ENCODE measurements at regions not wholly inside any gene's neighbourhood (a gene's known extent, or its start where the extent isn't known, plus 50 kb on each side); places are given as distances from the start of the nearest gene placed in this dataset.

GRCh38 chr4:187354740-187355139, 631.1 kb upstream of the FAT1 start:
- Histone ChIP-seq H3K4me2 (no peak overlapping the region), H3K4me1 (ENCODE audit: insufficient read depth) (no peaks in the 10 kb centered on the region), H3K4me3 (no peak overlapping the region), H3K27ac (no peak overlapping the region), H3K36me3 (replicated peaks; ENCODE audit: insufficient read depth, low read depth) (no peaks in the 10 kb centered on the region), H4K20me1 (ENCODE audit: insufficient read depth, poor library complexity, severe bottlenecking) (no peaks in the 10 kb centered on the region), H3K27me3 (no peaks in the 10 kb centered on the region), H2AFZ (no peak overlapping the region), H3K9me2 (replicated peaks; ENCODE audit: insufficient read depth) (no peaks in the 10 kb centered on the region), H3K9me3 (ENCODE audit: low read depth) (no peaks in the 10 kb centered on the region), H3K79me2 (no peaks in the 10 kb centered on the region)
- no peak for TF ChIP-seq EZH2phosphoT487 (IDR thresholded peaks at IDR 0.05; ENCODE audit: low read depth, severe bottlenecking, unreplicated experiment)
- TF ChIP-seq EZH2 (IDR thresholded peaks at IDR 0.05; ENCODE audit: borderline replicate concordance), result no peak
- no peak for TF ChIP-seq CTCF (IDR thresholded peaks at IDR 0.05; ENCODE audit: poor library complexity)
- DNase-seq (ENCODE audit: low spot score), result no peak
- WGBS (ENCODE audit: low lambda C conversion rate, missing lambda C conversion rate), result 72% methylated on average over 3 of the region's 3 CpGs

GRCh38 chr4:187357045-187357643, 633.5 kb upstream of the FAT1 start:
- Histone ChIP-seq H3K36me3 (replicated peaks; ENCODE audit: insufficient read depth, low read depth) (no peaks in the 10 kb centered on the region), H3K4me2 (no peak overlapping the region), H3K27ac (no peak overlapping the region), H3K27me3 (no peaks in the 10 kb centered on the region), H3K79me2 (no peaks in the 10 kb centered on the region), H3K4me1 (ENCODE audit: insufficient read depth) (no peaks in the 10 kb centered on the region), H3K9me2 (replicated peaks; ENCODE audit: insufficient read depth) (no peaks in the 10 kb centered on the region), H2AFZ (no peak overlapping the region), H4K20me1 (ENCODE audit: insufficient read depth, poor library complexity, severe bottlenecking) (no peaks in the 10 kb centered on the region), H3K4me3 (no peak overlapping the region), H3K9me3 (ENCODE audit: low read depth) (no peaks in the 10 kb centered on the region)
- no peak for DNase-seq (ENCODE audit: low spot score)
- no peak for TF ChIP-seq EZH2phosphoT487 (IDR thresholded peaks at IDR 0.05; ENCODE audit: low read depth, severe bottlenecking, unreplicated experiment)
- TF ChIP-seq CTCF (IDR thresholded peaks at IDR 0.05; ENCODE audit: poor library complexity), result no peak
- TF ChIP-seq EZH2 (IDR thresholded peaks at IDR 0.05; ENCODE audit: borderline replicate concordance), result no peak
- WGBS (ENCODE audit: low lambda C conversion rate, missing lambda C conversion rate), result 89% methylated on average over 1 of the region's 1 CpG

GRCh38 chr4:187357821-187358220, 634.2 kb upstream of the FAT1 start:
- no peak overlapping the region for H3K4me3 ChIP-seq
- WGBS (ENCODE audit: low lambda C conversion rate, missing lambda C conversion rate), result 40% methylated on average over 4 of the region's 4 CpGs
- no peaks in the 10 kb centered on the region for H3K79me2 ChIP-seq
- TF ChIP-seq EZH2 (IDR thresholded peaks at IDR 0.05; ENCODE audit: borderline replicate concordance), result no peak
- no peak for TF ChIP-seq EZH2phosphoT487 (IDR thresholded peaks at IDR 0.05; ENCODE audit: low read depth, severe bottlenecking, unreplicated experiment)
- TF ChIP-seq CTCF (IDR thresholded peaks at IDR 0.05; ENCODE audit: poor library complexity), result no peak
- H2AFZ ChIP-seq, result no peak overlapping the region
- no peaks in the 10 kb centered on the region for H3K27me3 ChIP-seq
- no peaks in the 10 kb centered on the region for H3K36me3 ChIP-seq (replicated peaks; ENCODE audit: insufficient read depth, low read depth)
- H3K9me2 ChIP-seq (replicated peaks; ENCODE audit: insufficient read depth), result no peaks in the 10 kb centered on the region
- DNase-seq (ENCODE audit: low spot score), result no peak
- no peaks in the 10 kb centered on the region for H3K9me3 ChIP-seq (ENCODE audit: low read depth)
- no peaks in the 10 kb centered on the region for H3K4me1 ChIP-seq (ENCODE audit: insufficient read depth)
- H3K4me2 ChIP-seq, result no peak overlapping the region
- H4K20me1 ChIP-seq (ENCODE audit: insufficient read depth, poor library complexity, severe bottlenecking), result no peaks in the 10 kb centered on the region
- H3K27ac ChIP-seq, result no peak overlapping the region

All from hepatocyte (in vitro differentiated cells).